ENCODE measurements at regions not wholly inside any gene's neighbourhood (a gene's known extent, or its start where the extent isn't known, plus 50 kb on each side); places are given as distances from the start of the nearest gene placed in this dataset.

DNA sequence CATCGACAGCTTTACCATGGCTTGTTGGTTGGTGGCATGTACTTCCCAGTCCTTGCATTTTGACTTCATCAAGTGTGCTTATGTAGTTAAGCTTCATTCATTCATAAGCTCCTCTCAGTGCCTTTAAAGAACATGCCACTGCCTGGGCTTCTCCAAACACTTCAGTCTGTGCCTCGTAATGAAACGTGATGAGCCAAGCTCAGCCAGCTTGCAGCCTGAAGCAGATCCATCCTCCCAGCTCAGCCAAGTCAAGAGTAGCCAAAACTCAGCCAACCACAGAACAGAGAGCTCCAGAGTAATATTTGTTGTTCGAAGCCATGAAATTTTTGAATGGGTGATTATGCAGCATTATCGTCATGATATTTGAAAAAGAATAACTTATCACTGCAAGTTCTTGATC, 989.7 kb downstream of the EFNB2 start:
- H2BK120ac ChIP-seq (ENCODE audit: low read depth, low read length): no peak overlapping the region
- H2AK9ac ChIP-seq (replicated peaks; ENCODE audit: low read depth, low read length, poor library complexity): no peak overlapping the region
- H4K8ac ChIP-seq (ENCODE audit: low read depth in 2 of 2, low read length in 2 of 2): no peak overlapping the region
- no peak overlapping the region for H3K4ac ChIP-seq (ENCODE audit: low read depth, low read length)
- dilution Hi-C loops (cut with HindIII; ENCODE audit: low sequenced_read_pairs, unreplicated experiment): no loop called here
- ChIA-PET CTCF (no interaction called here), POLR2A (ENCODE audit: unreplicated experiment) (no interaction called here)
- WGBS, 2 experiments (ENCODE audit: extremely low coverage in 2 of 2, insufficient read length in 1 of 2): no CpG with 5 or more reads among the region's 5 CpGs
- no peak overlapping the region for H3K23ac ChIP-seq (ENCODE audit: low read depth, low read length)
- H3K4me1 ChIP-seq (ENCODE audit: control insufficient read depth, insufficient read depth, low read length): no peaks in the 10 kb centered on the region
- H3K14ac ChIP-seq (replicated peaks; ENCODE audit: low read depth, low read length): no peak overlapping the region
- no peak overlapping the region for H3K4me3 ChIP-seq (ENCODE audit: insufficient read depth, low read depth, low read length)
- no peak overlapping the region for H2BK15ac ChIP-seq (ENCODE audit: low read depth, low read length)
- H3K79me1 ChIP-seq (ENCODE audit: low read depth in 1 of 2, low read length in 2 of 2): no peaks in the 10 kb centered on the region
- ATAC-seq (ENCODE audit: low read depth) (no peak), DNase-seq (no peak)
- H2BK20ac ChIP-seq (ENCODE audit: low read depth, low read length): no peak overlapping the region
- H3K27ac ChIP-seq (ENCODE audit: insufficient read depth, low read length): no peak overlapping the region
- no peaks in the 10 kb centered on the region for H3K36me3 ChIP-seq (ENCODE audit: control insufficient read depth, insufficient read depth, low read length)
- no peak overlapping the region for H3K56ac ChIP-seq (ENCODE audit: extremely low read depth, insufficient read depth, low read length)
- H2AK5ac ChIP-seq (ENCODE audit: low read depth, low read length): no peak overlapping the region
- H4K20me1 ChIP-seq (ENCODE audit: insufficient read depth, low read length): no peaks in the 10 kb centered on the region
- H3K9me3 ChIP-seq (ENCODE audit: control insufficient read depth, insufficient read depth, low read length): no peaks in the 10 kb centered on the region
- H3K27me3 ChIP-seq (ENCODE audit: control insufficient read depth, insufficient read depth, low read length): no peaks in the 10 kb centered on the region
- no peak overlapping the region for H3K4me2 ChIP-seq (ENCODE audit: low read depth, low read length)
- TF ChIP-seq RFX5 (IDR thresholded peaks at IDR 0.05; ENCODE audit: low read depth, low read length) (no peak), POLR2A (IDR thresholded peaks at IDR 0.05; ENCODE audit: low read depth, low read length) (no peak), RCOR1 (IDR thresholded peaks at IDR 0.05; ENCODE audit: insufficient replicate concordance, low read length) (no peak), MAFK (IDR thresholded peaks at IDR 0.05; ENCODE audit: low read depth, low read length) (no peak), RAD21 (IDR thresholded peaks at IDR 0.05; ENCODE audit: low read length) (no peak)
- TF ChIP-seq, protein P1, sequence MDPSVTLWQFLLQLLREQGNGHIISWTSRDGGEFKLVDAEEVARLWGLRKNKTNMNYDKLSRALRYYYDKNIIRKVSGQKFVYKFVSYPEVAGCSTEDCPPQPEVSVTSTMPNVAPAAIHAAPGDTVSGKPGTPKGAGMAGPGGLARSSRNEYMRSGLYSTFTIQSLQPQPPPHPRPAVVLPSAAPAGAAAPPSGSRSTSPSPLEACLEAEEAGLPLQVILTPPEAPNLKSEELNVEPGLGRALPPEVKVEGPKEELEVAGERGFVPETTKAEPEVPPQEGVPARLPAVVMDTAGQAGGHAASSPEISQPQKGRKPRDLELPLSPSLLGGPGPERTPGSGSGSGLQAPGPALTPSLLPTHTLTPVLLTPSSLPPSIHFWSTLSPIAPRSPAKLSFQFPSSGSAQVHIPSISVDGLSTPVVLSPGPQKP (IDR thresholded peaks at IDR 0.05; ENCODE audit: borderline replicate concordance, low read depth, low read length): no peak
- TF ChIP-seq, protein P2, sequence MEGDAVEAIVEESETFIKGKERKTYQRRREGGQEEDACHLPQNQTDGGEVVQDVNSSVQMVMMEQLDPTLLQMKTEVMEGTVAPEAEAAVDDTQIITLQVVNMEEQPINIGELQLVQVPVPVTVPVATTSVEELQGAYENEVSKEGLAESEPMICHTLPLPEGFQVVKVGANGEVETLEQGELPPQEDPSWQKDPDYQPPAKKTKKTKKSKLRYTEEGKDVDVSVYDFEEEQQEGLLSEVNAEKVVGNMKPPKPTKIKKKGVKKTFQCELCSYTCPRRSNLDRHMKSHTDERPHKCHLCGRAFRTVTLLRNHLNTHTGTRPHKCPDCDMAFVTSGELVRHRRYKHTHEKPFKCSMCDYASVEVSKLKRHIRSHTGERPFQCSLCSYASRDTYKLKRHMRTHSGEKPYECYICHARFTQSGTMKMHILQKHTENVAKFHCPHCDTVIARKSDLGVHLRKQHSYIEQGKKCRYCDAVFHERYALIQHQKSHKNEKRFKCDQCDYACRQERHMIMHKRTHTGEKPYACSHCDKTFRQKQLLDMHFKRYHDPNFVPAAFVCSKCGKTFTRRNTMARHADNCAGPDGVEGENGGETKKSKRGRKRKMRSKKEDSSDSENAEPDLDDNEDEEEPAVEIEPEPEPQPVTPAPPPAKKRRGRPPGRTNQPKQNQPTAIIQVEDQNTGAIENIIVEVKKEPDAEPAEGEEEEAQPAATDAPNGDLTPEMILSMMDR (conservative IDR thresholded peaks at IDR 0.05; ENCODE audit: low read depth, low read length): no peak
- H2BK5ac ChIP-seq (ENCODE audit: low read depth, low read length, poor library complexity, severe bottlenecking): no peak overlapping the region
- no TSS peak for BruUV-seq (replicated peaks)
- no peak overlapping the region for H4K91ac ChIP-seq (ENCODE audit: insufficient read depth, low read depth, low read length)
- no peak overlapping the region for H3K18ac ChIP-seq (ENCODE audit: low read depth, low read length)
- intact Hi-C loops (cut with micrococcal nuclease): no loop called here
- in situ Hi-C loops (cut with MboI; ENCODE audit: low sequenced_read_pairs): no loop called here
- no peak overlapping the region for H2AFZ ChIP-seq (replicated peaks; ENCODE audit: low read length, poor library complexity)
- no peaks in the 10 kb centered on the region for H3K9me1 ChIP-seq (ENCODE audit: insufficient read depth, low read length)
- H4K5ac ChIP-seq (ENCODE audit: low read depth, low read length): no peak overlapping the region
- H3K9ac ChIP-seq (ENCODE audit: low read depth, low read length): no peak overlapping the region

All from IMR-90 (cell line).